ENCODE measurements at regions not wholly inside any gene's neighbourhood (a gene's known extent, or its start where the extent isn't known, plus 50 kb on each side); places are given as distances from the start of the nearest gene placed in this dataset.

GRCh38 chr16:79270011-79270410, 330.5 kb downstream of the MAF start:
- TF ChIP-seq FOXA1 (IDR thresholded peaks at IDR 0.05) (no peak), SP1 (IDR thresholded peaks at IDR 0.05) (no peak), ATF3 (IDR thresholded peaks at IDR 0.05) (no peak), CTCF (IDR thresholded peaks at IDR 0.05; ENCODE audit: low read depth, low read length, missing input control) (no peak), MAX (IDR thresholded peaks at IDR 0.05) (no peak), JUND (IDR thresholded peaks at IDR 0.05) (no peak), FOXA2 (IDR thresholded peaks at IDR 0.05) (no peak), TAF1 (conservative IDR thresholded peaks at IDR 0.05) (no peak), YY1 (IDR thresholded peaks at IDR 0.05) (no peak), NR2F2 (IDR thresholded peaks at IDR 0.05) (no peak), GABPA (IDR thresholded peaks at IDR 0.05 in 1 of 2, conservative IDR thresholded peaks at IDR 0.05 in 1 of 2) (no peak), HNF4G (IDR thresholded peaks at IDR 0.05) (no peak), HNF4A (conservative IDR thresholded peaks at IDR 0.05) (no peak), RXRA (IDR thresholded peaks at IDR 0.05) (no peak), RAD21 (IDR thresholded peaks at IDR 0.05) (no peak), EGR1 (IDR thresholded peaks at IDR 0.05; ENCODE audit: low read depth in 2 of 2) (no peak)
- TF ChIP-seq, protein P1, sequence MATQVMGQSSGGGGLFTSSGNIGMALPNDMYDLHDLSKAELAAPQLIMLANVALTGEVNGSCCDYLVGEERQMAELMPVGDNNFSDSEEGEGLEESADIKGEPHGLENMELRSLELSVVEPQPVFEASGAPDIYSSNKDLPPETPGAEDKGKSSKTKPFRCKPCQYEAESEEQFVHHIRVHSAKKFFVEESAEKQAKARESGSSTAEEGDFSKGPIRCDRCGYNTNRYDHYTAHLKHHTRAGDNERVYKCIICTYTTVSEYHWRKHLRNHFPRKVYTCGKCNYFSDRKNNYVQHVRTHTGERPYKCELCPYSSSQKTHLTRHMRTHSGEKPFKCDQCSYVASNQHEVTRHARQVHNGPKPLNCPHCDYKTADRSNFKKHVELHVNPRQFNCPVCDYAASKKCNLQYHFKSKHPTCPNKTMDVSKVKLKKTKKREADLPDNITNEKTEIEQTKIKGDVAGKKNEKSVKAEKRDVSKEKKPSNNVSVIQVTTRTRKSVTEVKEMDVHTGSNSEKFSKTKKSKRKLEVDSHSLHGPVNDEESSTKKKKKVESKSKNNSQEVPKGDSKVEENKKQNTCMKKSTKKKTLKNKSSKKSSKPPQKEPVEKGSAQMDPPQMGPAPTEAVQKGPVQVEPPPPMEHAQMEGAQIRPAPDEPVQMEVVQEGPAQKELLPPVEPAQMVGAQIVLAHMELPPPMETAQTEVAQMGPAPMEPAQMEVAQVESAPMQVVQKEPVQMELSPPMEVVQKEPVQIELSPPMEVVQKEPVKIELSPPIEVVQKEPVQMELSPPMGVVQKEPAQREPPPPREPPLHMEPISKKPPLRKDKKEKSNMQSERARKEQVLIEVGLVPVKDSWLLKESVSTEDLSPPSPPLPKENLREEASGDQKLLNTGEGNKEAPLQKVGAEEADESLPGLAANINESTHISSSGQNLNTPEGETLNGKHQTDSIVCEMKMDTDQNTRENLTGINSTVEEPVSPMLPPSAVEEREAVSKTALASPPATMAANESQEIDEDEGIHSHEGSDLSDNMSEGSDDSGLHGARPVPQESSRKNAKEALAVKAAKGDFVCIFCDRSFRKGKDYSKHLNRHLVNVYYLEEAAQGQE (IDR thresholded peaks at IDR 0.05): no peak
- TF ChIP-seq, protein P2, sequence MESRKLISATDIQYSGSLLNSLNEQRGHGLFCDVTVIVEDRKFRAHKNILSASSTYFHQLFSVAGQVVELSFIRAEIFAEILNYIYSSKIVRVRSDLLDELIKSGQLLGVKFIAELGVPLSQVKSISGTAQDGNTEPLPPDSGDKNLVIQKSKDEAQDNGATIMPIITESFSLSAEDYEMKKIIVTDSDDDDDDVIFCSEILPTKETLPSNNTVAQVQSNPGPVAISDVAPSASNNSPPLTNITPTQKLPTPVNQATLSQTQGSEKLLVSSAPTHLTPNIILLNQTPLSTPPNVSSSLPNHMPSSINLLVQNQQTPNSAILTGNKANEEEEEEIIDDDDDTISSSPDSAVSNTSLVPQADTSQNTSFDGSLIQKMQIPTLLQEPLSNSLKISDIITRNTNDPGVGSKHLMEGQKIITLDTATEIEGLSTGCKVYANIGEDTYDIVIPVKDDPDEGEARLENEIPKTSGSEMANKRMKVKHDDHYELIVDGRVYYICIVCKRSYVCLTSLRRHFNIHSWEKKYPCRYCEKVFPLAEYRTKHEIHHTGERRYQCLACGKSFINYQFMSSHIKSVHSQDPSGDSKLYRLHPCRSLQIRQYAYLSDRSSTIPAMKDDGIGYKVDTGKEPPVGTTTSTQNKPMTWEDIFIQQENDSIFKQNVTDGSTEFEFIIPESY (IDR thresholded peaks at IDR 0.05): no peak
- H3K27me3 ChIP-seq (ENCODE audit: control insufficient read depth in 4 of 4, insufficient read depth in 4 of 4, low read length in 3 of 4): no peaks in the 10 kb centered on the region
- H3K4me3 ChIP-seq (ENCODE audit: low read depth in 1 of 3, low read length in 3 of 3): no peak overlapping the region
- no peak overlapping the region for H3K27ac ChIP-seq (ENCODE audit: low read depth in 1 of 2, low read length in 2 of 2)
- WGBS: 94% methylated on average over 2 of the region's 2 CpGs
- H3K9me3 ChIP-seq (ENCODE audit: control insufficient read depth in 4 of 4, low read length in 3 of 4): no peaks in the 10 kb centered on the region
- no peak for DNase-seq (ENCODE audit: low spot score)
- H3K36me3 ChIP-seq (ENCODE audit: control insufficient read depth in 4 of 4, insufficient read depth in 3 of 4, low read depth in 1 of 4, low read length in 3 of 4): no peaks in the 10 kb centered on the region
- no peak overlapping the region for H3K9ac ChIP-seq (ENCODE audit: low read depth in 1 of 2, low read length in 2 of 2)
- H3K4me1 ChIP-seq (ENCODE audit: control insufficient read depth in 4 of 4, insufficient read depth in 4 of 4, low read length in 3 of 4): no peaks in the 10 kb centered on the region
